HG02759 (cell line): ENCODE measurements at regions not wholly inside any gene's neighbourhood (a gene's known extent, or its start where the extent isn't known, plus 50 kb on each side); places are given as distances from the start of the nearest gene placed in this dataset.
"Not testable (repeated sequence)": the region's sequence is repeated elsewhere in the genome, so short reads cannot be mapped to it uniquely, and the experiment has no call there.

Source experiments
- ATAC-seq: cut with Tn5 transposase; IDR thresholded peaks from one replicate; pipeline ENCODE4 v1.9.1; 2021; ENCODE audit warnings: mild to moderate bottlenecking, moderate library complexity; ENCODE audit not compliant: unreplicated experiment

- not testable (repeated sequence) for ATAC-seq
These were observed 407.3 kb upstream of the ADAMTSL1 start for GRCh38 chr9:18066608-18067007.

DNA sequence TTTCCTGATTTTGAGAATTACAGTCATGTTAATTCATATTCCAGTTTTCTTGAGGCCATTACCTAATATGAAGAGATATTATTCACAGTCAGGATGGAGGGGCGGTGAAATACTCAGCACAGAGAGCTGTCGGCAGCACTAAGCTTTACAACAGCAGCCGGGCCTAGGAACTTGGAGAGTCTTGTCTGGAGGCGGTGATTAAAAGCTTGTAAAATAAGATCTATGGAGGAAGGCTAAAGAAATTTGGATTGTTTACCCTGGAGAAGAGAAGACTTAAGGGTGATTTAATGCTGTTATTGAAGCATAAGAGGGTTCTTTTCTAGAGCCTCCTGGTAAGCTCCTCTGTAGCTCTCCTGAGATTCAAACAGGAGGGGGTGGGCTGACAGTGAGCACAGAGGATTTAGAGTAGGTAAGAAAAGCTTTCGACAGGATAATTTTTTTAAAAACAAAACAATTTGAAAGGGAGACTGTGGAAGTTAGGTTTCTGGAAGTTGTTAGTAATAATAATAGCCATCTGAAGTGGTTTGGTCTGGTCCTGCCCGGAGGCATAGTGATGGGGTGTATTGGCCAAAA is 406.3 kb upstream of the ADAMTSL1 start:
- ATAC-seq: no peak

GRCh38 chr9:18068900-18069299 is 405.1 kb upstream of the ADAMTSL1 start:
- no peak for ATAC-seq

GRCh38 chr9:18071651-18072060 is 402.3 kb upstream of the ADAMTSL1 start:
- no peak for ATAC-seq

DNA sequence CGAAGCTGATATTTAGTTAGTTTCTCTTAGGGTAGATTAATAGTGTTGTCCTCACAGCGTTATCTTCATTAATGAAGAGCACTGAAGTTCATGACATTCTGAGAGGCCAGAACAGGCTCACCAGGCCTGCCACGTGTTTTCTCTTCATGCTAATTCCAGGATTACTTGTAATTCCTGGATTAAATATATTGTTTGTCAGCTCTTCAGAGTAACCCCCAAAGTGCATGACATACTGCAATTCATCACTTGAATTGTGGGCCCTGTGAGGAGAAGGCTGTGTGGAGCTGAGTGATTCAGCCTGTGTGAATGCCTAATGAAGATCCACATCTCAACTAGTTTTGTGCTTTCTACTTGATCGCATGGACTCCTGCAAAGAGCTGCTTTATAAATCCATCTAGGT is 401.0 kb upstream of the ADAMTSL1 start:
- ATAC-seq: no peak

- no peak for ATAC-seq
These were observed 399.9 kb upstream of the ADAMTSL1 start for GRCh38 chr9:18074041-18074440.

GRCh38 chr9:18075253-18075952 is 398.6 kb upstream of the ADAMTSL1 start:
- ATAC-seq: no peak

DNA sequence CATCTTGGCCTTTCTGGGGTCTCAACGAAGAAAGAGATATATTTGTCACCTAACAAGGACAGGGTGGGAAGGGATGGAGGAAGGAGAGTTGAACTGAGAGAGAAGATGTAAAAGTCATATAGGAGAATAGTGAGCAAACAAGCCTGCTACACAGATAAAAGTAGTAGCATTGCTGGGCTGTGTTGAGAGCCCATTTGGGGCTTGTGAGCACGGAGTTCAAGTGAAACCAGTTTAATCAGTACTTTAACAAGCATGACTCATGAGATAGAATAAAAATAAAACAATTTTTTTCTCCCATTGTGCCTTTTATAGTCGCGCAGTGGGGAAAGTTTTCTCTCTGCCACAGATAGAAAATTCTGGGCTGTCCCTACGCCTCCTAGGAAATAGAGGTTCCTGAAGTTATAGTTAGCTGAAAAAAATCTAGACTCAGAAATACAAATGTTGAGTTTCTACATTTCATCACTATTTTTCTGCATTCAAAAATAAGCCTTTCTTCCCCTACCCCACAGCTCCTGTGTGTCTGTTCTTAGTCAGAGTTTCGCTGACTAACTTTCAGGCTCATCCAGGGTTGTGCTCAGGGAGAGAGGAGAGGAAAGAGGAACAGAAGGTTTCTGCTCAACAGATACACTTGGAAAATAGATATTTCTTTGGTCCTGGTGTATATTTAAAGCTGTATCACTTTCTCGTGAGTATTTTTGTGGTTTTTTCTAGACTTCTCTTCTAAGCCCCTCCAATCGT is 395.8 kb upstream of the ADAMTSL1 start:
- ATAC-seq: no peak

GRCh38 chr9:18092138-18092537 is 381.8 kb upstream of the ADAMTSL1 start:
- no peak for ATAC-seq

- no peak for ATAC-seq
These were observed 367.9 kb upstream of the ADAMTSL1 start for GRCh38 chr9:18106006-18106560.

DNA sequence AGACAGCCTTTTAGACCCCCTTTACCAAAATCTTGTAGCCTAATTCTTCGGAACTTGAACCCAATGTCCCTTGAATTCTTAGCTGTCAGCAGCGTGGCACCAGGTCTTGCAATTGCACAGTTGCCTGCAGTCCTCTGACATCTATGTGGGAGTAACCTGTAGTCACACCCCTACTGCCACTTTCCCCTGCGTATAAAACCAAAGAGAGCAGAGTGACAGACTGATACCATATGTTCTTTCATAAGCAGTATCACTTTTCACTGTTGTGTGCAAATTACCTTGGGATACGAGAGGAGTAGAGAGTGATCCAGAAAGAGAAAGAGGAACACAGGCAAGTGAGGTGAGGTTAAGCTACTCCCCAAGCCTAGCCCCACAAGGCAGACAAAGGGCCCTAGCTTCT is 364.3 kb upstream of the ADAMTSL1 start:
- ATAC-seq: no peak

DNA sequence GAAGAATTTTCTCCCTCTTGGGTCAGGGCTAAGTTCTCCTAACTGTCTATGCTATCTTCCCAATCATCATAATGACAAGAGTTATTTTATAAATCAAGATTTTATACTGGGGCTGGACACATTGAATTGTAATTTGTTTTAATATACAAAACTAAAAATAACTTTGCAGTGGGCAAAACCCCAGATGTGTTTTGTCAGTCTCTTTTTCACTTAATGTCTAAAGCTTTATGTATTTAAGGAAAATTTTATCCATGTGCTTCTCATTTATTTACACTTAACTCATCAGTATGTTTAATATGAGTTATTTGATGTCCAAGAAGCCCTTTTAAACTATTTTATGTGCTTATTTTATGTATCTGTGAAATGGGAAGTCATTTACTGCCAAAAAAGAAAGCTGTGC is 362.8 kb upstream of the ADAMTSL1 start:
- no peak for ATAC-seq

DNA sequence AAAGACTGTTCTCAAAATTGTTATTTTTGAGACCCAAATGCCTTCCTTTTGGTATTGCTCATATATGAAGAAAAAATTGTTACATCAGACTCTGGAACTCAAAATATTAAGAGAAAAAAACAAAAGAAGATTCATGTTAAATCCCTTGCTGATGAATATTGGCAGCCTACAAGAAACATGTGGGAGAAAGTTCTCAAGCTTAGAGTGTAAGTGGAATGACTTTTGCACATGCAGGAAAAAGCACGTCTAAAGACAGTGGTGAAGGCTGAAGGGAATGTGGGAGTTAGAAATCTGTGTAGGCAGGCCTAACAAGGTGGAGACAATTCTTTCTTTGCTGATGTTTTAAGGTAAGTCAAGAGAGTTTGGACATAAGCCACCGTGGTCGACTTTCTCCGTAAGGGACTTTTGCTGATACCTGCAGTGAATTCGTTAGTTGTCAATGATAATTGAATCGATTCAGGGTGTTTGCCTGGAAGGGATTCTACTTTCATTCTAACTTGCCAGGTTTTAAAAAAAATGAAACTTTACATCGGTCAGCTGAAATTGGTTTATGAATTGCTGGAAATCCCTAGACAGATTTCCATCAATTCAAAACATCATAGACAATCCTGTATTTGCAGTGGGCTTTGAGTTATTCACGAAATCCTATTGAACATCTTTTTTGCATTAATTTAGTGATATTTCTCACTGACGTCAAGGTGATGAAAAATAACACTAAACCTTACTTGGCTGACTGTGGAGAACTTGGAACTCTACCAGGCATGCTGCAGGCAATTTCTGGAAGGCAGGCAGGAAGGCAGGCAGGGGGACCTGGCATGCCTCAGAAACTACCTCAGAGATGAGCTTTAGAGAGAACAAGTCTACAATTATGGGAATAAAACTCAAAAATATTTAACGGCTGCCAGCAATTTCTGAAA is 359.1 kb upstream of the ADAMTSL1 start:
- no peak for ATAC-seq

GRCh38 chr9:18118268-18118667 is 355.7 kb upstream of the ADAMTSL1 start:
- ATAC-seq: no peak

GRCh38 chr9:18122171-18122570 is 351.8 kb upstream of the ADAMTSL1 start:
- no peak for ATAC-seq

DNA sequence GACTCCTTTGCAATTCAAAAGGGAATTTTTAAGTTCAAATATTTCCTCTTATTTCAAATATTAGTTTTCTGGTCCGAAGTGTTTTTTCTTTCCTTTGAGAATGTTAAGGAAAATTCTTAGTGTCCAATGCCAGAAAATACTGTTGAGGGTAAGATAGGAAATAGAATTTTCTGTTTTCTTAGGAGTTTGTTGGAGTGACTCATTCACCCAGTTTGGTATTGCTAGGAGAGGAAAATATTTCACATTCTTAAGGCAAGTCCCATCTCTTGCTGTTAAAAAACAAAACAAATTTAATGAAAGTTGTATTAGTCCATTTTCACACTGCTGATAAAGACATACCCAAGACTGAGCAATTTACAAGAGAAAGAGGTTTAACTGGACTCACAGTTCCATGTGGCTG is 349.2 kb upstream of the ADAMTSL1 start:
- ATAC-seq: no peak

DNA sequence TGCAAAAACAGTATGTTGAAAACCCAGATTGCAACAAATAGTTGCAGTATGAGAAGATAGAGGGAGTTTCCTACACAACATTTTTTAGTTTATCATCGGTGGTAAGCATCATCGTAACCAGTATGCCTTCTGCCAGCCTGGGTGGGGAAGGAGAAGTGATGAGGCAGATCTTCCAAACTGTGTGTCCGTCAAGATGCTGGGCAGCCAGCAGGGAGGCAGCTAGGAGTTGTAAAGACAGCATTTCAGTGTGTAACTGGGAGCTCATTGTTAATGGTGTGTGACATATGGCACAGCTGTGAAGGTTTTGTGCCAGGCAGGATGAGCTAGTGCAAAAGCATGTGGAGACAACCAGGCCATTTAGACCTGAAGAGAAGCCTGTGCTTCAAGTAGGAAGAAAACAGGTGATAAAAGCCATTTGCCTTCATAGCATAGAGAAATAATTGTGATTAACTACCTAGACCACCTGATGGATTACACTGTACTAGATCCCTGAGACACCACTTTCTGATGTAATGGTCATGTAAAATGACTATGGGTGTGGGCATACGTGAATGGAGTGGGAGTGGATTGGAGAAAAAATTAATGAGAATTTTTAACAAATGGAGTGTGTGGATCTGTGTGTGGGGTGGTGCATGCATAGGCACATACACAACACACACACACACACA is 347.0 kb upstream of the ADAMTSL1 start:
- ATAC-seq: no peak

DNA sequence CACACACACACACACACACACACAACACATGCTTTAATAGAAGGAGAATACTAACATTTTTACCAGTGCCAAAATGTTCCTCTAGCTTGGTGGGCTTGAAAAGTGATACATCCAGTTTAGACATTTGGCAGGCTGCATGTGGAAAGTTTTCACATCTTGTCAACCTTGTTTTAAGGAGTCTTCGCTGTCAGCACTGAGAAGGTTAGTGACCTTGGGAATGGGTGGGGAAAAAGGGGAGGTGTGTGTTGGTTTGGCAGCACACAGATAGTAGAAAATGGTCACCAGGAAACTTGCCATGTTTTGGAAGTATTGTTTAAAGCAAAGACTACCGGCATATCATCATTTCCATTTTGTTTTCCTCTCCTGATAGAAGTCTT is 346.5 kb upstream of the ADAMTSL1 start:
- ATAC-seq: no peak

DNA sequence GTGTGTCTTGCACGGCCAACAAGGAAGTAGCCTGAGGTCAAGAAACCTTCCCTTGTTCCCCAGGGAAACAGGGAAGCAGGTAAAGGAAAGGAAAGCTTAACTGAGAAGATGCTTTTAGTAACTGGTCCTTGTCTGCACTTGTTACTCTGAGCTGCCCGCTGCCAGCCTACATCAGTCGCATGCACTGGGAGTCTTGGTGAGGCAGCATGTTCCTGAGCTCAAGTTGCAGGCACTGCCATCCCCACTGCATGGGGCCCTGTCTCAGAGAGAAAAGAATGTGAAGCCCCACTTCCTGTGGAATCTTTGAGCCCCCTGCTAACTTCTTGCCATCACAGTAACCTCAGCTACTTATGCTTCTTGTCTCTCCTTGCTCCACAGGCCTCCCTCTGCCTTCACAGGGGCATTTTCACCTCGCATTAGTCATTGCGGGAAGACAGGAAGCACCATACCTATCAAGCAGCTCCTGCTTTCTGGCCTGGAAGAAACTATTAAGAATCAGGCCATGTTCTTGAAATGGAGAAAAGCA is 344.1 kb upstream of the ADAMTSL1 start:
- ATAC-seq: no peak

DNA sequence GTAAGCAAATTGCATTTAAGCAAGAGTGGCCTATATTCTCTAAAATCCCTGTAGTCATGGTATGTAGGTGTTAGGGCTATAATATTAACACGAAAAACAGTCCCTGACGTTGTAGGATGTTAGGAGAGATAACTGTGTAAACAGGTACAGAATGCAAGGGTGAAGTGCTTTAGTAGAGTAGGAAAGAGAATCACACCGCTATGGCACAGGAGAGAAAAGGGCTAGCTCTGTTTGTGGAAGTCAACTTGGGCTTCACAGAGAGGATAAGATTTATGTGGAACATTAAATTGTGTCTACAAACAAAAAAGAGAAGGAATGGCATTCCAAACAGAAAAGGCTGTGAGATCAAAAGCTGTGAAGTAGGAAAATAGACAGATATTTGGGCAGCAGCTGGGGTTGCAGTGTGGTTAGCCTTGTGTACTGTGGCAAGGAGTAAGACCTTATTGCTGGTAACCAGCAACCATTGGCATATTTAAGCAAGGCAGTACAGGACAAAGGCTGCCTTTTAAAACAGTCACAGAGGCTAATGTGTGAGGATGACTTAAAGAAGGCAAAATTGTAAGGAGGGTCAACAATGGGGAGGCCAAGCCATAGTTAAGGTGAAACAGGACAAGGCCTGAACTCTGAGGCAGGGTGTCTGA is 337.5 kb upstream of the ADAMTSL1 start:
- no peak for ATAC-seq
